Head of caudate nucleus (tissue), 42 donors: ENCODE measurements at regions not wholly inside any gene's neighbourhood (a gene's known extent, or its start where the extent isn't known, plus 50 kb on each side); places are given as distances from the start of the nearest gene placed in this dataset.
A peak's percentile ranks its signal among the peaks of the same experiment; 100 is the strongest.

ENCODE experiments used
- DNase-seq, 42 donors: peaks; one replicate each; pipeline versions ENCODE4 v3.0.0 to v3.0.0-alpha.2; 2020 to 2021; ENCODE audit warnings: mixed read lengths in 7 of 42
- intact Hi-C: fragments of 100-400 bp; cut with DNase I; formaldehyde crosslinking; loops from one replicate; pipeline ENCODE4 v1.15.0; 2022

GRCh38 chr18:64203295-64203694 is 54.4 kb upstream of the LINC00305 start:
- no peak for DNase-seq
- intact Hi-C loops: no loop called here

GRCh38 chr18:64202863-64203262 is 54.0 kb upstream of the LINC00305 start:
- peak in 37 of 42 donors; percentile 7 to 80 (median 47) for DNase-seq

GRCh38 chr18:64202210-64202836 is 53.4 kb upstream of the LINC00305 start:
- peak in 5 of 42 donors; percentile 24 to 57 (median 28) for DNase-seq
- intact Hi-C loops: no loop called here

More at GRCh38 chr18:64202863-64203262, 54.0 kb upstream of the LINC00305 start:
- intact Hi-C loops: no loop called here

GRCh38 chr18:64201781-64202180 is 52.9 kb upstream of the LINC00305 start:
- DNase-seq: peak in 4 of 42 donors; percentile 22 to 57 (median 39)
- intact Hi-C loops: no loop called here

- intact Hi-C loops: no loop called here
Measured at GRCh38 chr18:64199581-64199980, 50.7 kb upstream of the LINC00305 start.

More at GRCh38 chr18:64199581-64199980, 50.7 kb upstream of the LINC00305 start:
- DNase-seq: no peak
